GM21526 (cell line): ENCODE measurements at regions not wholly inside any gene's neighbourhood (a gene's known extent, or its start where the extent isn't known, plus 50 kb on each side); places are given as distances from the start of the nearest gene placed in this dataset.
"Not testable (repeated sequence)": the region's sequence is repeated elsewhere in the genome, so short reads cannot be mapped to it uniquely, and the experiment has no call there.

Experiments used
- ATAC-seq: cut with Tn5 transposase; IDR thresholded peaks from one replicate; pipeline ENCODE4 v1.9.1; 2021; ENCODE audit warnings: moderate library complexity; ENCODE audit not compliant: unreplicated experiment, low FRiP score

- ATAC-seq, result no peak
Observed at GRCh38 chr11:109041876-109042275, 377.0 kb downstream of the DDX10 start.

DNA sequence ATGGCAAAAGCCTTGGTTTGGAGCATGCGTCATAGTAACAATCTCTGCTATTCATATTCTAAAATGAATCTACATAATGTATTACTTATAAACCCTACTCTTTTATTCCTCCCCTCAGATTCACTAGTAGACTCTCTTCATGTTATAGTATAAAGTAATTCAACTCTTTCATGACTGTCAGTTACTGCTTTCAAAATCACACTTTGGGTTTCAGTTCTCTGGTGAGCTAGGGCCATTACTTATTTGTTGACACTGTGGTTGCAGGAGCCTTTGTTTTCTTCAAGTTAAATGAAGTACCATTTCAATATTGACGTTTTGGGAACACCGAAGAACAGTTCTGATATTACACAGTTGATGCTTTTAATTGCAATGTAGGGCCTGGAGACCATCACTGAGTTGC, 378.4 kb downstream of the DDX10 start:
- ATAC-seq, result no peak

- ATAC-seq, result no peak
Observed at GRCh38 chr11:109046284-109046992, 375.6 kb upstream of the C11orf87 start.

DNA sequence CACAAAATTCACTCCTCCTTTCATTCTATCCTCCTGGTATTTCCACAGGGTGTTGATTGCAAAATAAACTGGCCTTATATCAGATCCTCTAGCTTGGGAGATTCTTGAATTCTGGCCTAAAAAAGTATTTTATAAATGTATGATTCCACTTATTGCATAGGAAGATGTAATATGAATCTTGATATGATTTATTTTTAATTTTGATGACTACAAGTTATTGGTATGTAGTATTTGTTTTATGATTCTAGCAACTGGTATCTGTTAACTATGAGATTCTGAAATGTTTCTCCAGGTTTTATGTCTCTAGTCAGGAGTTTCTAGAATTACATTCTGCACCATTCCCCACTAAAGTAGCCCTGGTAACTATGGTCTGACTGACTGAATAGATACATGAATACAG, 373.9 kb upstream of the C11orf87 start:
- ATAC-seq, result no peak

GRCh38 chr11:109051200-109051599, 370.8 kb upstream of the C11orf87 start:
- no peak for ATAC-seq

- no peak for ATAC-seq
Observed at GRCh38 chr11:109059402-109059801, 362.6 kb upstream of the C11orf87 start.

DNA sequence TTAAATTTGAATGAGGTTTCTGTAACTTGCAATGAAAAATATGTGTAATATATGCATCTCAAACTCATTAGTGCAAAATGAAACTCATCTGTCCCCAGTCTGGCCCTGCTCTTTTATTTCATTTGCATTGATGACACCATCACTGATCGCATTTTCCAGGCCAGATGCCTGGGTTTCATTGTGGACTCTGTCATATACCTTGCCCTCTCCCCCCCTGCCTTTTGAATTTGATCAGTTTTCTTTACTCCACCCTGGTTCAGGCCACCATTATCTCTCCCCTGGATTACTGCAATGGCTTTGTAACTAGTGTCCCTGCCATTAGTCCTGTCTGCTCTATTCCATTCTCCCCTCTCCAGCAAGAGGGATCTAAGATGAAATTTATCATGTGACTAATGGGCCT, 360.6 kb upstream of the C11orf87 start:
- no peak for ATAC-seq

GRCh38 chr11:109062445-109062844, 359.5 kb upstream of the C11orf87 start:
- no peak for ATAC-seq

DNA sequence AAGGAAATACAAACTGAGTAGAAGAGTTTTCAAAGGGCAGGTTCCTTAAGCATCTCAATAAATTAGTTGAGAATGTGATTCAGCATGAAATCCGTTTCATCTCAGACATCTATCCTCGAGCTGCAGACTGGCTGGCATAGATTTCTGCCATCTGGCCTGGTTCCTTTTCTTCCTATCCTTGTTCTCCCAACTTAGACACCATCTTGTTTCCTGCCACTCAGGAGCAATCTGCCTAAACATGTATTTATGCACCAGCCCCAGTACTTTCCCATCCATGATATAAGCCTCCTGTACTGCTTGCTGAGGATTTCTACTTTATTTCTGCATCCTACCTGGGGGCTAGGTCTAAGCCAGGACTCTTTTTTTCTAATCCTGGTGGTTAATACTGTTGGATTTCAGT, 359.1 kb upstream of the C11orf87 start:
- no peak for ATAC-seq

- not testable (repeated sequence) for ATAC-seq
Observed at GRCh38 chr11:109064618-109065311, 357.2 kb upstream of the C11orf87 start.

DNA sequence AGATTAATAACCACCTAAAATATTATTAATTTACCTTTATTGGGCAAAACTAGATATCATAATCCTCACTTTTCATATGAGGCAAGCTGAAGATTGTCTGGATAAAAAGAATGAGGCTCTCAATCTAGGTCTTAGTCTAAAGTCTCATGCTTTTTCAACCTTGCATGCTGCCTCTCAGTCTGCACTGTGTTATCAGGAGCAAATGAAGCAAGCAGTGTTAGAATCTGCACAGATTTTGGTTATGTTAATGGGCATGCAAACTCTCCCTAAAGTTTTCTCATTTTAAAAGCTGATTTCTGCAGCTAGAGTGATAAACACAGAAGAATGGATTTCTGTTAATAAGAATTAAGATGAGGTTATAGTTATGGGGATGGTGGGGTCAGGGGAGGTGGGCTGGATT, 350.7 kb upstream of the C11orf87 start:
- ATAC-seq, result no peak

DNA sequence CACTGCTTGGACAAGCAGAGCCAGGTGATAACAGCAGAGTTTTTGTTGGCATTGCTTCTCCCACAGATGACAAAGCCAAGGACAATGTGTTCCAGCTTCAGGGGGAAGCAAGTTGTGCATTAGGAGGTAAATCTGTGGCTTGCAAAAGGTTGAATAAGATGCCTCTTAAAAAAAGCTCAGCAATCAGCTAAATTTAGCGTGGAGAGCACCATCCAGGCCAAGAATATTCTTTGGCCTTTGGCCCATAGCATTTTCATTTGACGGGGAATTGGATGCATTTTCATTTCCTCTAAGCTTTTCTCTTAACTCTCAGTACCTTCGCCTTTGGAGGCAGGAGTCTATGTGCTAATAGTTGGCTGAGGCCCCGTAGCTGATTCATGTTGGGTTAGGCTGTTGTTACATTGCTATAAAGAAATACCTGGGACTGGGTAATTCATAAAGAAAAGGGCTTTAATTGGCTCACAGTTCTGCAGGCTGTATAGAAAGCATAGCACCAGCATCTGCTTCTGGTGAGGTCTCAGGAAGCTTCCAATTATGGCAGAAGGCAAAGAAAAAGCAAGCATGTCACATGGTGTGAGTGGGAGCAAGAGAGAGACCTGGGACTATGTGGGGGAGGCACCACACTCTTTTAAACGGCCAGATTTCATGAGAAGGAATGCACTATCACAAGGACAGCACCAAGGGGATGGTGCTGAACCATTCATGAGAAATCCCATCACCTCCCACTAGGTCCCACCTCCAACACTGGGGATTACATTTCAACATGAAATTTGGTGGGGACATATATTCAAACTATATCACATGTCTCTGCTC, 350.1 kb upstream of the C11orf87 start:
- ATAC-seq, result no peak

DNA sequence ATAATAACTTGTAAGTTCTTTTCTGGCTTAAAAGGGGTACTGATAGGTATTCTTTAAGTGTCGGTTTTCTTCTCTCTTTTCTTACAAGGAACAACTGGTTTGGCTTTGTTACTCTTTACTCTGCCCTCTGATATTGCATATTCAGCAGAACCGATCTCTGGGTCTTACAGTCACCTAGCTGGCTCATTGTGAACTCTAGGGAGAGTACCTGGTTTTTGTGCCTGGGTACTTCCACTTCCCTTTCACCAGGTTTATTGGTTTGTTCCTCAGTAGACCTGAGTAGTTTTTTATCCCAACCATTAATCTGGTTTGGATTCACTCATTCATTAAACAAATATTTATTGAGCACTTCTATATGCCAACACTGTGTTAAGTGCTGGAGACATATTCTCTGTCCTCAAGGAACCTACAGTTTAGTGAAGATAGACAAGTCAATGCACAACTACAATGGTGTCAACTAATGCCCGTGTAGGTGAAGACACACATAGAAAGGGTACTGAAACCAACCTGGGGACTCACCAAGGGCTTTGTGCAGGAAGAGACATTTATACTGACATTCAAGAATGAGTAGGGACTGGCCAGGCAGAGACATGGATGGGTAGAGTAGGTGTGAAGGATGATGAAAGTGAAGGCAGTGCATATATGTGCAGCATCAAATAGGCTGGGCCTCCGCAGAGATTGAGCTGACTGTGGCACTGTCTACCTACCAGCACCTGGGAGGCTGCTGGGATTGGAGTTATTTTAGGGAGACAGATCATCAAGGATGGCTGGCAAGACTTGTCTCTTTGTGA, 348.8 kb upstream of the C11orf87 start:
- ATAC-seq, result no peak

- ATAC-seq, result no peak
Observed at GRCh38 chr11:109075976-109076375, 346.0 kb upstream of the C11orf87 start.

- no peak for ATAC-seq
Observed at GRCh38 chr11:109076870-109077269, 345.1 kb upstream of the C11orf87 start.

DNA sequence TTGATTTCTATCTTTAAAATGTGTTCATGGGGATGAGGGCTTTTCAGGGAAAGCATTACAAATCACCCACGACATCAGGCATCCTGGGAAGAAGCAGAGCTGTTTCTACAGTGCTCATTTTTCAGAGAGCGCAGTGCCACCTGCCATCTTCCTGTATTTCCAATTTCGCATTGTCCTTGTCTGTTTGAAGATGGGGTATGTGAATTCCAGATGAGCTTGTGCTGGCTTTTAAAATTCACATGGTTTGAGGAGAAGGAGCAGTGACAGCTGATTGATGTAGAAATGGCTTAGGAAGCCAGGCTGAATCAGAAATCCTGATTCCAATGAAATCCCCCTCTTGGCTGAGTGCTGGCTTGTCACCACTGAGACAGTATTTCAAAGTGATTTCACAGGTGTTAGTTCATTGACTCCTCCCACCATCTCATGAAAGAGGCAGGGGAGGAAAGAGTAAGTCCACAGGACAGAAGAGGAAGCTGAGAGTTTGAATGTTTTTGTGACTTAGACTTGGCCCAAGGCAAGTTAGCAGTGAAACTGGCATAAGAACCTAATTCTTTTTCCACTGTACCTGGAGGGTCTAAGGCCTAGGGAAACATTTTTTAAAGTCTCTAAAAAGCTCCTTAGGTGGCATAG, 344.6 kb upstream of the C11orf87 start:
- no peak for ATAC-seq

- ATAC-seq, result no peak
Observed at GRCh38 chr11:109085708-109086373, 336.1 kb upstream of the C11orf87 start.

DNA sequence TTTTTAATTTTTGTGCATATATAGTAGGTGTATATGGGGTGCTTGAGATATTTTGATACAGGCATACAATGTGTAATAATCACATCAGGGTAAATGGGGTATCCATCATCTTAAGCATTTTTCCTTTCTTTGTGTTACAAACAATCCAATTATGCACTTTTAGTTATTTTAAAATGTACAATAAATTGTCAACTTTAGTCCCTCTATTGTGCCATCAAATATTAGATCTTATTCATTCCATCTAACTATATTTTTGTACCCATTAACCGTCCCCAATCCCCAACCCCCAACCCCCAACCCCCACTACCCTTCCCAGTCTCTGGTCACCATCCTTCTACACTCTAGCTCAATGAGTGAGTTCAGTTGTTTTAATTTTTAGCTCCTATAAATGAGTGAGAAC, 335.1 kb upstream of the C11orf87 start:
- no peak for ATAC-seq

GRCh38 chr11:109088086-109088485, 333.9 kb upstream of the C11orf87 start:
- no peak for ATAC-seq

DNA sequence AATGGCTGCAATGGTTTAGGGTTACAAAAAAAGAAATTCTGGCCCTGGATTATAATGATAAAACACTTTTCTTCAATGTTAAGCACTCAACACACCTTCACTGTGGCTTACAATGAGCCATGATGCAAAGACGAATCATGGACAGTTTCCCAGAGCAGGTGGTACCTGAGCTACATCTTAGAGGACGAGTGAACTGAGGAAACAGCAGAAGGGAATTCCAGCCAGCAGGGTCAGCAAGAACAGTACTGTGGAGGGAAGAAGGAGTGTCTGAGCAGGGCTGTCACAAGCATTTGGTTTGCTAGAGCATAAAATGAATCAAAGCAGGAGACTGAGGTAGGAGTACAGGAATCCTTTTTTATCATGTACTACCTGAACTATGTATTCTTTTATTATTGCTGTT, 332.8 kb upstream of the C11orf87 start:
- ATAC-seq, result no peak
